Gastroesophageal sphincter (tissue), 4 donors: ENCODE measurements at regions not wholly inside any gene's neighbourhood (a gene's known extent, or its start where the extent isn't known, plus 50 kb on each side); places are given as distances from the start of the nearest gene placed in this dataset.

Experiments
- ATAC-seq: fragments of 150-250 bp; one replicate; pipeline ENCODE4 v1.9.1; 2016; ENCODE audit warnings: mild to moderate bottlenecking, moderate library complexity
- H3K27ac ChIP-seq, 4 donors: fragments of 200-600 bp; sonication (generic) in 3 of 4; 1 replicate in 3 of 4; 2 replicates in 1 of 4; pipeline ENCODE4 v1.5.1; 2016 to 2019
- H3K27me3 ChIP-seq: fragments of 200-600 bp; sonication (generic); one replicate; pipeline ENCODE4 v1.5.1; 2019
- H3K36me3 ChIP-seq, 2 donors: fragments of 200-600 bp; sonication (generic); one replicate each; pipeline ENCODE4 v1.5.1; 2019; ENCODE audit warnings: control low read depth in 1 of 2
- H3K4me1 ChIP-seq, 3 donors: fragments of 200-600 bp; sonication (generic); 1 replicate in 2 of 3; 2 replicates in 1 of 3; pipeline ENCODE4 v1.5.1; 2016 to 2019; ENCODE audit warnings: control low read depth in 2 of 3
- H3K4me3 ChIP-seq, 2 donors: fragments of 200-600 bp; sonication (generic); one replicate each; pipeline ENCODE4 v1.5.1; 2019; ENCODE audit warnings: mild to moderate bottlenecking in 1 of 2, moderate library complexity in 1 of 2
- H3K9me3 ChIP-seq, 3 donors: fragments of 200-600 bp; sonication (generic); one replicate each; pipeline ENCODE4 v1.5.1; 2017 to 2019; ENCODE audit warnings: control low read depth in 2 of 3
- EP300 ChIP-seq: sonication (generic); formaldehyde crosslinking; IDR thresholded peaks from one replicate; pipeline ENCODE4 v1.6.1; 2017; ENCODE audit warnings: antibody characterized with exemption, mild to moderate bottlenecking
- POLR2A ChIP-seq, 2 donors: fragments of 450-650 bp; IDR thresholded peaks; one replicate each; pipeline ENCODE4 v1.6.1; 2017; ENCODE audit warnings: antibody characterized with exemption in 2 of 2, mild to moderate bottlenecking in 2 of 2, moderate library complexity in 1 of 2
- POLR2AphosphoS5 ChIP-seq: sonication (generic); formaldehyde crosslinking; IDR thresholded peaks from one replicate; pipeline ENCODE4 v1.6.1; 2017; ENCODE audit warnings: antibody characterized with exemption
- WGBS, 2 donors: methylation state at CpG; one replicate each; pipeline ENCODE4 v1.1.5; 2018; ENCODE audit warnings: low coverage in 1 of 2; 5-methylcytosine and 5-hydroxymethylcytosine counted together
- TF ChIP-seq, protein P1 (sequence below), 4 experiments: fragments of 200-600 bp in 2 of 4; fragments of 450-650 bp in 2 of 4; sonication (generic) in 1 of 4; IDR thresholded peaks; one replicate each; pipeline ENCODE4 v1.5.1; 2017 to 2019; ENCODE audit warnings: antibody characterized with exemption in 4 of 4, mild to moderate bottlenecking in 2 of 4, moderate library complexity in 2 of 4

DNA sequence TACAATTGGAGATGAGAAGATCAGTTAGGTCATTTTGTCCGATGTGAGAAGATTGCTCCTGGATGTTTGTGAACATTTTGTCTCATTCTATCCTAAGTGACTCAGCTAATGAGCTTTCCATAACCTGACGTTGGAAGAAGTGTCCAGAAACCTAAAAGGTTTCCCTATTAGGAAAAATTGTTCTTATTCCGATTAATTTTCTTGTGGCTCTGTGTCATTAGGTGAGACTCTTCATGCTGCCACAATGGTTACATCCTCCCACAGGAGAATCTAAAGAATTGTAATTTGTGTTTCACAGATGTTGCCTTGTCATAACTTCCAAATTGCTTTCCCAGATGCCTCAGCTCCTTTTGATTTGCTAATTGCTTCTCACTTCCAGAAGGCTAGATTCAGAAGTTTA is 261.0 kb upstream of the APCDD1 start:
- no peaks in the 10 kb centered on the region for H3K27me3 ChIP-seq
- H3K4me1 ChIP-seq, result peaks cover 0 to 9% (median 0%) of the 10 kb centered on the region in 3 donors
- H3K36me3 ChIP-seq, result no peaks in the 10 kb centered on the region
- WGBS, 2 donors, result 58 to 63% methylated on average over 3 of the region's 3 CpGs
- H3K4me3 ChIP-seq, result no peak overlapping the region
- TF ChIP-seq EP300, result no peak
- TF ChIP-seq POLR2AphosphoS5, result no peak
- TF ChIP-seq POLR2A (IDR thresholded peaks at IDR 0.05), result no peak
- TF ChIP-seq, protein P1, sequence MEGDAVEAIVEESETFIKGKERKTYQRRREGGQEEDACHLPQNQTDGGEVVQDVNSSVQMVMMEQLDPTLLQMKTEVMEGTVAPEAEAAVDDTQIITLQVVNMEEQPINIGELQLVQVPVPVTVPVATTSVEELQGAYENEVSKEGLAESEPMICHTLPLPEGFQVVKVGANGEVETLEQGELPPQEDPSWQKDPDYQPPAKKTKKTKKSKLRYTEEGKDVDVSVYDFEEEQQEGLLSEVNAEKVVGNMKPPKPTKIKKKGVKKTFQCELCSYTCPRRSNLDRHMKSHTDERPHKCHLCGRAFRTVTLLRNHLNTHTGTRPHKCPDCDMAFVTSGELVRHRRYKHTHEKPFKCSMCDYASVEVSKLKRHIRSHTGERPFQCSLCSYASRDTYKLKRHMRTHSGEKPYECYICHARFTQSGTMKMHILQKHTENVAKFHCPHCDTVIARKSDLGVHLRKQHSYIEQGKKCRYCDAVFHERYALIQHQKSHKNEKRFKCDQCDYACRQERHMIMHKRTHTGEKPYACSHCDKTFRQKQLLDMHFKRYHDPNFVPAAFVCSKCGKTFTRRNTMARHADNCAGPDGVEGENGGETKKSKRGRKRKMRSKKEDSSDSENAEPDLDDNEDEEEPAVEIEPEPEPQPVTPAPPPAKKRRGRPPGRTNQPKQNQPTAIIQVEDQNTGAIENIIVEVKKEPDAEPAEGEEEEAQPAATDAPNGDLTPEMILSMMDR (IDR thresholded peaks at IDR 0.05), result no peak
- no peaks in the 10 kb centered on the region for H3K9me3 ChIP-seq
- ATAC-seq, result no peak
- H3K27ac ChIP-seq, result no peak overlapping the region

- Histone ChIP-seq H3K27me3 (no peaks in the 10 kb centered on the region), H3K27ac (no peak overlapping the region), H3K4me3 (no peak overlapping the region), H3K36me3 (no peaks in the 10 kb centered on the region), H3K4me1 (peaks cover 0 to 4% (median 0%) of the 10 kb centered on the region in 3 donors), H3K9me3 (no peaks in the 10 kb centered on the region)
- 38% methylated on average over 3 of the region's 4 CpGs; no CpG with 5 or more reads in 1 of the 2 donors for WGBS, 2 donors
- TF ChIP-seq EP300 (no peak), POLR2AphosphoS5 (no peak), POLR2A (IDR thresholded peaks at IDR 0.05) (no peak)
- TF ChIP-seq, protein P1 (IDR thresholded peaks at IDR 0.05), result no peak
- ATAC-seq, result no peak
Observed at GRCh38 chr18:10194592-10194991, 259.8 kb upstream of the APCDD1 start.

DNA sequence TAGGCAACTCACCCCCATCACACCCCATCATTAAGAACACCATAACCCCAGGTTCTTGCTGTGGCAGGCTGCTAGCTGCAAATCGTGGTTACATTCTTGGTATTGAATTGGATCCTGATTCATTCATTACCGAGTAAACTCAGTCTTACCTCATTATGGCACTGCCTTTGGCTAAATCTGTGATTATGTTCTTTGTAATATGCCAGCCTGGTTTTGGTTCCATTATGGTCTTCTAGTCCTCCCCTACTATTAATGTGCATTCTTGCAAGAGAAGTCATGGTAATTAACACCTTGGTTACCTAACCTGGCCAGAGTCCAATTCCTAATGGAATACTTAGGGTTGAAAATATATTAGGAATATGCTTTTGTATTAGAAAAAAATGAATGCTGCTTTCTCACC is 258.9 kb upstream of the APCDD1 start:
- Histone ChIP-seq H3K4me1 (no peaks in the 10 kb centered on the region), H3K27me3 (no peaks in the 10 kb centered on the region), H3K36me3 (no peaks in the 10 kb centered on the region), H3K4me3 (no peak overlapping the region), H3K27ac (no peak overlapping the region), H3K9me3 (no peaks in the 10 kb centered on the region)
- TF ChIP-seq POLR2AphosphoS5, result no peak
- no peak for TF ChIP-seq EP300
- TF ChIP-seq, protein P1 (IDR thresholded peaks at IDR 0.05), result no peak
- no peak for TF ChIP-seq POLR2A (IDR thresholded peaks at IDR 0.05)
- WGBS, 2 donors, result 82 to 94% methylated on average over 2 of the region's 2 CpGs
- ATAC-seq, result no peak

GRCh38 chr18:10197097-10197496 is 257.3 kb upstream of the APCDD1 start:
- no peak overlapping the region for H3K27ac ChIP-seq
- no peaks in the 10 kb centered on the region for H3K27me3 ChIP-seq
- no peaks in the 10 kb centered on the region for H3K4me1 ChIP-seq
- H3K9me3 ChIP-seq, result no peaks in the 10 kb centered on the region
- no peak overlapping the region for H3K4me3 ChIP-seq
- 57 to 66% methylated on average over 5 to 10 of the region's 12 CpGs for WGBS, 2 donors
- no peaks in the 10 kb centered on the region for H3K36me3 ChIP-seq
- TF ChIP-seq POLR2A (IDR thresholded peaks at IDR 0.05), result no peak
- TF ChIP-seq, protein P1 (IDR thresholded peaks at IDR 0.05), result no peak
- TF ChIP-seq POLR2AphosphoS5, result no peak
- no peak for TF ChIP-seq EP300
- no peak for ATAC-seq

DNA sequence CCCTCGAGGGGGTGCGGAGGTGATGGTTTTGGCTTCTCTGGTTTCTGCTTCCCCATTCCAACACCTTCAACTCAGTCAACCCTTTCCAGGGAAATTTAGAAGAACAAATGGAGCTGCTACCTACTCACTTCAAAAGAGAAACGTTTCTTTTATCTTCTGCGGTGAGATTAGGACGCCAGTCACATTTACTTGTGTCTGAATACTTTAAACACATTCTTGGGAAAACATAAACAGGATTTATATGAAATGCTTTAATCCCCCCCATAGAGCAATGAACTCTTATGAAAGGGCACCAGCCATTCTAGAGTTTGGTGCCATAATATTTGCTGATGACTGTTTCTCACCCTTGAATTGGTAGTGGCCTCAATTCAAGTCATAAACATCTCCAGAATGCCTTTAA is 253.2 kb upstream of the APCDD1 start:
- 75 to 80% methylated on average over 3 to 5 of the region's 5 CpGs for WGBS, 2 donors
- Histone ChIP-seq H3K4me1 (no peaks in the 10 kb centered on the region), H3K9me3 (no peaks in the 10 kb centered on the region), H3K36me3 (no peaks in the 10 kb centered on the region), H3K4me3 (no peak overlapping the region), H3K27me3 (no peaks in the 10 kb centered on the region), H3K27ac (no peak overlapping the region)
- no peak for ATAC-seq
- TF ChIP-seq POLR2AphosphoS5, result no peak
- no peak for TF ChIP-seq EP300
- TF ChIP-seq, protein P1 (IDR thresholded peaks at IDR 0.05), result no peak
- no peak for TF ChIP-seq POLR2A (IDR thresholded peaks at IDR 0.05)
